Gastroesophageal sphincter (tissue), 3 donors: ENCODE measurements at regions not wholly inside any gene's neighbourhood (a gene's known extent, or its start where the extent isn't known, plus 50 kb on each side); places are given as distances from the start of the nearest gene placed in this dataset.
"Not testable (repeated sequence)": the region's sequence is repeated elsewhere in the genome, so short reads cannot be mapped to it uniquely, and the experiment has no call there.

ENCODE experiments used
- EP300 ChIP-seq: sonication (generic); formaldehyde crosslinking; IDR thresholded peaks from one replicate; pipeline ENCODE4 v1.6.1; 2017; ENCODE audit warnings: antibody characterized with exemption, mild to moderate bottlenecking
- POLR2A ChIP-seq, 2 donors: fragments of 450-650 bp; IDR thresholded peaks; one replicate each; pipeline ENCODE4 v1.6.1; 2017; ENCODE audit warnings: antibody characterized with exemption in 2 of 2, mild to moderate bottlenecking in 2 of 2, moderate library complexity in 1 of 2
- TF ChIP-seq, protein P1 (sequence below), 4 experiments: fragments of 200-600 bp in 2 of 4; fragments of 450-650 bp in 2 of 4; sonication (generic) in 1 of 4; IDR thresholded peaks; one replicate each; pipeline ENCODE4 v1.5.1; 2017 to 2019; ENCODE audit warnings: antibody characterized with exemption in 4 of 4, mild to moderate bottlenecking in 2 of 4, moderate library complexity in 2 of 4

DNA sequence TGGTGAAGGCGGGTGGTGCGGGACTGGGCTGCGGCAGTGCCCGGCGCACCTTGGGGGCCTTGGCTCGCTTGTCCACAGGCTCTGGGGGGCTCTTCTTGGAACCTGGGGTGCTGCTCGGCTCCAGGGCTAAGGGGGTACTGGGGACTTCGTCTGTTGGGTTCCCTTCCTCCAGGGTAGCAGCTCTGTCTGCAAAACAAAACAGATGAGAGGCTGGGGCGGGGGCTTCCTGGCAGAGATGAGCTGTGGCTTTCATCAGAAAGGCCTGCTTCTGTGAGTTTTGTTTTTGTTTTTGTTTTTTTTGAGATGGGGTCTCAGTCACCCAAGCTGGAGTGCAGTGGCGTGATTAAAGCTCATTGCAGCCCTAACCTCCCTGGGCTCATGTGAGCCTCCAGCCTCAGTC lies 425.2 kb upstream of the ZNF722 start:
- TF ChIP-seq, protein P1, sequence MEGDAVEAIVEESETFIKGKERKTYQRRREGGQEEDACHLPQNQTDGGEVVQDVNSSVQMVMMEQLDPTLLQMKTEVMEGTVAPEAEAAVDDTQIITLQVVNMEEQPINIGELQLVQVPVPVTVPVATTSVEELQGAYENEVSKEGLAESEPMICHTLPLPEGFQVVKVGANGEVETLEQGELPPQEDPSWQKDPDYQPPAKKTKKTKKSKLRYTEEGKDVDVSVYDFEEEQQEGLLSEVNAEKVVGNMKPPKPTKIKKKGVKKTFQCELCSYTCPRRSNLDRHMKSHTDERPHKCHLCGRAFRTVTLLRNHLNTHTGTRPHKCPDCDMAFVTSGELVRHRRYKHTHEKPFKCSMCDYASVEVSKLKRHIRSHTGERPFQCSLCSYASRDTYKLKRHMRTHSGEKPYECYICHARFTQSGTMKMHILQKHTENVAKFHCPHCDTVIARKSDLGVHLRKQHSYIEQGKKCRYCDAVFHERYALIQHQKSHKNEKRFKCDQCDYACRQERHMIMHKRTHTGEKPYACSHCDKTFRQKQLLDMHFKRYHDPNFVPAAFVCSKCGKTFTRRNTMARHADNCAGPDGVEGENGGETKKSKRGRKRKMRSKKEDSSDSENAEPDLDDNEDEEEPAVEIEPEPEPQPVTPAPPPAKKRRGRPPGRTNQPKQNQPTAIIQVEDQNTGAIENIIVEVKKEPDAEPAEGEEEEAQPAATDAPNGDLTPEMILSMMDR (IDR thresholded peaks at IDR 0.05) = not testable (repeated sequence)
- TF ChIP-seq POLR2A (IDR thresholded peaks at IDR 0.05); EP300: not testable (repeated sequence)
